Neural progenitor cell (in vitro differentiated cells): ENCODE measurements at regions not wholly inside any gene's neighbourhood (a gene's known extent, or its start where the extent isn't known, plus 50 kb on each side); places are given as distances from the start of the nearest gene placed in this dataset.

Experiments
- DNase-seq: peaks from one replicate; pipeline ENCODE4 v3.0.0-alpha.2; 2016; ENCODE audit warnings: low spot score
- H2AFZ ChIP-seq: fragments of 200-600 bp; sonication (generic); replicated peaks from 2 replicates; pipeline ENCODE4 v1.6.1; 2016; ENCODE audit warnings: antibody characterized with exemption
- H3F3A ChIP-seq: fragments of 200-600 bp; sonication (generic); 2 replicates; pipeline ENCODE4 v1.6.1; 2016; ENCODE audit warnings: antibody characterized with exemption, low read depth
- H3K27ac ChIP-seq: fragments of 200-600 bp; sonication (generic); 2 replicates; pipeline ENCODE4 v1.5.1; 2016; ENCODE audit warnings: mild to moderate bottlenecking
- H3K27me3 ChIP-seq: fragments of 200-600 bp; sonication (generic); 2 replicates; pipeline ENCODE4 v1.6.1; 2016; ENCODE audit warnings: mild to moderate bottlenecking, moderate library complexity
- H3K36me3 ChIP-seq: fragments of 200-600 bp; sonication (generic); 2 replicates; pipeline ENCODE4 v1.5.1; 2016
- H3K4me1 ChIP-seq: fragments of 200-600 bp; sonication (generic); 2 replicates; pipeline ENCODE4 v1.6.1; 2016; ENCODE audit warnings: mixed run types
- H3K4me2 ChIP-seq: fragments of 200-600 bp; sonication (generic); 2 replicates; pipeline ENCODE4 v1.6.1; 2016
- H3K4me3 ChIP-seq: fragments of 200-600 bp; sonication (generic); 2 replicates; pipeline ENCODE4 v1.5.1; 2016
- H3K79me2 ChIP-seq: fragments of 200-600 bp; sonication (generic); 2 replicates; pipeline ENCODE4 v1.6.1; 2016; ENCODE audit warnings: low read depth
- H3K9ac ChIP-seq: fragments of 200-600 bp; sonication (generic); 2 replicates; pipeline ENCODE4 v1.6.1; 2016
- H3K9me3 ChIP-seq: fragments of 200-600 bp; sonication (generic); 2 replicates; pipeline ENCODE4 v1.5.1; 2016; ENCODE audit warnings: low read depth
- H4K20me1 ChIP-seq: fragments of 200-600 bp; sonication (generic); 2 replicates; pipeline ENCODE4 v1.6.1; 2016; ENCODE audit warnings: low read depth
- H3K27ac Mint-ChIP-seq: 3 replicates; pipeline ENCODE4 v1.8.0; 2021; ENCODE audit warnings: mixed read lengths
- H3K27me3 Mint-ChIP-seq: 2 replicates; pipeline ENCODE4 v1.8.0; 2022; ENCODE audit warnings: low read depth, mild to moderate bottlenecking, inconsistent platforms, moderate library complexity, mixed read lengths; ENCODE audit not compliant: insufficient read depth
- H3K36me3 Mint-ChIP-seq: 3 replicates; pipeline ENCODE4 v1.8.0; 2021; ENCODE audit warnings: mixed read lengths
- H3K4me1 Mint-ChIP-seq: 3 replicates; pipeline ENCODE4 v1.8.0; 2021; ENCODE audit warnings: mixed read lengths
- H3K4me3 Mint-ChIP-seq: 3 replicates; pipeline ENCODE4 v1.8.0; 2021; ENCODE audit warnings: mild to moderate bottlenecking, moderate library complexity, mixed read lengths
- H3K9me3 Mint-ChIP-seq: 3 replicates; pipeline ENCODE4 v1.8.0; 2020; ENCODE audit warnings: mixed read lengths
- EZH2 ChIP-seq: fragments of 200-600 bp; sonication (generic); IDR thresholded peaks from 2 replicates; pipeline ENCODE4 v1.6.1; 2017; ENCODE audit warnings: antibody characterized with exemption, mild to moderate bottlenecking, moderate library complexity
- EZH2phosphoT487 ChIP-seq: fragments of 200-600 bp; sonication (generic); IDR thresholded peaks from 2 replicates; pipeline ENCODE4 v1.6.1; 2017; ENCODE audit warnings: antibody characterized with exemption
- TF ChIP-seq, protein P1 (sequence below): fragments of 200-600 bp; sonication (generic); IDR thresholded peaks from 2 replicates; pipeline ENCODE4 v1.5.1; 2017; ENCODE audit warnings: antibody characterized with exemption, mild to moderate bottlenecking

DNA sequence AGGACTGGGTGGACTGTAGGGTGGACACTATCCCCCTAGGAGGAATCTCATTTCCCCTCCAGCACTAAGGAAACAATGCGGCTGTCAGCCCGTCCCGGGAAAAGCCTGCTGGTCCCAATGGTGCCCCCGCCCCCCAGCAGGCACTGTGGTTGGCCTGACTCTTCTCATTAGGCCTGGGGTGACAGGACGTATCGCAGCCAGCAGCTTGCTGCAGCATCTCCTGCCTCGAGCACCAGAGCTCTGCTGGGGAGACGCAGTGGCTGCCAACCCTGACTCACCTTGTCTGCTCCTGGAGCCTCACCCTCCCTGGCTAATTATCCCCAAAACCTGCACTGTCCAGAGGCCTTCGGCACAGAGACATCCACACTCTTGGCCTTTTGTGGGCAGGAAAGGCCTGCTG, 115.1 kb upstream of the GJB5 start:
- Histone ChIP-seq H3K4me2 (no peak overlapping the region), H2AFZ (no peak overlapping the region), H3K36me3 (no peaks in the 10 kb centered on the region), H3K9ac (no peak overlapping the region), H3K9me3 (no peaks in the 10 kb centered on the region), H4K20me1 (no peaks in the 10 kb centered on the region), H3K27me3 (no peaks in the 10 kb centered on the region), H3K79me2 (no peaks in the 10 kb centered on the region), H3F3A (peaks cover 18% of the 10 kb centered on the region), H3K27ac (no peak overlapping the region), H3K4me3 (no peak overlapping the region), H3K4me1 (peaks cover 13% of the 10 kb centered on the region)
- peaks cover 2% of the 10 kb centered on the region for H3K9me3 Mint-ChIP-seq
- no peak overlapping the region for H3K4me3 Mint-ChIP-seq
- H3K36me3 Mint-ChIP-seq = no peaks in the 10 kb centered on the region
- DNase-seq = peak; percentile 15
- H3K4me1 Mint-ChIP-seq = no peaks in the 10 kb centered on the region
- peaks cover 10% of the 10 kb centered on the region for H3K27me3 Mint-ChIP-seq
- H3K27ac Mint-ChIP-seq = no peak overlapping the region
- TF ChIP-seq EZH2 = no peak
- TF ChIP-seq EZH2phosphoT487 = no peak
- TF ChIP-seq, protein P1, sequence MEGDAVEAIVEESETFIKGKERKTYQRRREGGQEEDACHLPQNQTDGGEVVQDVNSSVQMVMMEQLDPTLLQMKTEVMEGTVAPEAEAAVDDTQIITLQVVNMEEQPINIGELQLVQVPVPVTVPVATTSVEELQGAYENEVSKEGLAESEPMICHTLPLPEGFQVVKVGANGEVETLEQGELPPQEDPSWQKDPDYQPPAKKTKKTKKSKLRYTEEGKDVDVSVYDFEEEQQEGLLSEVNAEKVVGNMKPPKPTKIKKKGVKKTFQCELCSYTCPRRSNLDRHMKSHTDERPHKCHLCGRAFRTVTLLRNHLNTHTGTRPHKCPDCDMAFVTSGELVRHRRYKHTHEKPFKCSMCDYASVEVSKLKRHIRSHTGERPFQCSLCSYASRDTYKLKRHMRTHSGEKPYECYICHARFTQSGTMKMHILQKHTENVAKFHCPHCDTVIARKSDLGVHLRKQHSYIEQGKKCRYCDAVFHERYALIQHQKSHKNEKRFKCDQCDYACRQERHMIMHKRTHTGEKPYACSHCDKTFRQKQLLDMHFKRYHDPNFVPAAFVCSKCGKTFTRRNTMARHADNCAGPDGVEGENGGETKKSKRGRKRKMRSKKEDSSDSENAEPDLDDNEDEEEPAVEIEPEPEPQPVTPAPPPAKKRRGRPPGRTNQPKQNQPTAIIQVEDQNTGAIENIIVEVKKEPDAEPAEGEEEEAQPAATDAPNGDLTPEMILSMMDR = no peak

DNA sequence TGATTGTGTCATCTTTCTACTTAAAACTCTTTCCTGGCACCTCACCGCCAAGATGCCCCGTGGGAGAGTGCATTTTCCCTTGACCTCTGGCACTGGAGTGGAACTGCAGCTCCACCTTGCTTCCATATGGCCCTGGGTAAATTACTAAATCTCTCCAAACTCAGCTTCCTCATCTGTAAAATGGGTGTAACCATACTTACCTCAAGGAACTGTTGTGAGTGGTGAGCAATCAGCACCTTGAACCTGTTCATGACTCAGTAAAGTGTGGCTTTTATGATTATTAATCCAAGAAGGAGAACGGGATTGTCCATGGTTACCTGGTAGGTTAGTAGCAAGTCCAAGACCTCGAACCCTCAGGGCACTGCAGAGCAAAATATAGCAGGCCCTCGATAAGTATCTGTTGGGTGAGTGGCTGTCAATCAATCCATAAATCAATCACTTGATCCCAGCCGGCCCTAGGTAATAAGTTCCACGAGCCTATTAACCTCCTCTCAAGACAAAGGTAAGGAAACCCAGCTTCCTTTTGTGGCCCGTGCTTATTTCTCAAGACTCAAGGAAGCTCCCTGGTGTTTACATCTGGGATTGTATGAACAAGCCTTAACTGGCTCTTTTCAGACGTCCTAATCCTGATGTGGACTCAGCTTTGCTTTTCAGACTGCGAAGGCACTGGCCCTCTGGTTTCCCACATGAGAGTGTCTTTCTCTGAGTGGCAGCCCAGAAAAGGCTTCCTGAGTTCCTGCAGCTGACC, 114.0 kb upstream of the GJB5 start:
- TF ChIP-seq, protein P1 = peak; percentile 16
- TF ChIP-seq EZH2 = no peak
- Mint-ChIP-seq H3K4me3 (no peak overlapping the region), H3K9me3 (peaks cover 2% of the 10 kb centered on the region), H3K27ac (no peak overlapping the region), H3K27me3 (peaks cover 6% of the 10 kb centered on the region), H3K36me3 (no peaks in the 10 kb centered on the region), H3K4me1 (no peaks in the 10 kb centered on the region)
- Histone ChIP-seq H3K79me2 (no peaks in the 10 kb centered on the region), H4K20me1 (no peaks in the 10 kb centered on the region), H3K9ac (no peak overlapping the region), H3K4me2 (peak overlapping the region; percentile 5), H3K27ac (peak overlapping the region; percentile 75), H3F3A (peaks cover 18% of the 10 kb centered on the region), H2AFZ (no peak overlapping the region), H3K27me3 (no peaks in the 10 kb centered on the region), H3K4me3 (no peak overlapping the region), H3K9me3 (no peaks in the 10 kb centered on the region), H3K36me3 (no peaks in the 10 kb centered on the region), H3K4me1 (peaks cover 13% of the 10 kb centered on the region)
- DNase-seq = peak; percentile 74

DNA sequence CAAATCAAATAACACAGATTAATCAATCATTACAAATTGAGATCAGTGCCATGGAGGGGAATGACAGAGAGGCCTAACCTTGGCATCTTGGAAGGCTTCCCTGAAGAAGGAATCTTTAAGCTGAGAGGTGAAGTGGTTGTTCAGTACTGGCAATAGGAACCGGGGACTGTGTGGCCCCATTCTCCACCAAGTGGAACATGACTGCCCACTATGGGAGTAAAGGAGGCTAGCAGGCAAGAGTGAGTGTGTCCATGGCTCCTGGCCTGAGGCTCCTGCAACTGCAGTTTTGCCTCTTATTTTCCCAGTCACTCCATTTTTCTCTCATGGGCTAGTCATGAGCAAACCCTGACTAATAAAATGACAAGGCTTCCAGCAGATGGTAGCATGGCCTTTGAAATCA, 112.2 kb upstream of the GJB5 start:
- Histone ChIP-seq H3K9ac (no peak overlapping the region), H3K27me3 (no peaks in the 10 kb centered on the region), H3K4me1 (peaks cover 13% of the 10 kb centered on the region), H3K79me2 (no peaks in the 10 kb centered on the region), H3K4me2 (no peak overlapping the region), H3F3A (peaks cover 18% of the 10 kb centered on the region), H3K27ac (no peak overlapping the region), H2AFZ (no peak overlapping the region), H3K4me3 (no peak overlapping the region), H3K36me3 (no peaks in the 10 kb centered on the region), H3K9me3 (no peaks in the 10 kb centered on the region), H4K20me1 (no peaks in the 10 kb centered on the region)
- TF ChIP-seq, protein P1 = peak; percentile 53
- no peak for TF ChIP-seq EZH2
- H3K27ac Mint-ChIP-seq = no peak overlapping the region
- H3K4me1 Mint-ChIP-seq = no peaks in the 10 kb centered on the region
- H3K27me3 Mint-ChIP-seq = peaks cover 6% of the 10 kb centered on the region
- DNase-seq = peak; percentile 42
- no peak overlapping the region for H3K4me3 Mint-ChIP-seq
- H3K9me3 Mint-ChIP-seq = no peaks in the 10 kb centered on the region
- no peaks in the 10 kb centered on the region for H3K36me3 Mint-ChIP-seq
